ENCODE measurements at regions not wholly inside any gene's neighbourhood (a gene's known extent, or its start where the extent isn't known, plus 50 kb on each side); places are given as distances from the start of the nearest gene placed in this dataset.

- Histone ChIP-seq H3K27ac (ENCODE audit: low read depth in 1 of 2, low read length in 2 of 2) (no peak overlapping the region), H3K9ac (ENCODE audit: low read depth in 1 of 2, low read length in 2 of 2) (no peak overlapping the region), H3K36me3 (ENCODE audit: control insufficient read depth in 4 of 4, insufficient read depth in 3 of 4, low read depth in 1 of 4, low read length in 3 of 4) (no peaks in the 10 kb centered on the region), H3K4me3 (ENCODE audit: low read depth in 1 of 3, low read length in 3 of 3) (no peak overlapping the region), H3K9me3 (ENCODE audit: control insufficient read depth in 4 of 4, low read length in 3 of 4) (no peaks in the 10 kb centered on the region), H3K27me3 (ENCODE audit: control insufficient read depth in 4 of 4, insufficient read depth in 4 of 4, low read length in 3 of 4) (no peaks in the 10 kb centered on the region), H3K4me1 (ENCODE audit: control insufficient read depth in 4 of 4, insufficient read depth in 4 of 4, low read length in 3 of 4) (no peaks in the 10 kb centered on the region)
- DNase-seq (ENCODE audit: low spot score), result no peak
- TF ChIP-seq TAF1 (conservative IDR thresholded peaks at IDR 0.05), result no peak
- TF ChIP-seq FOXA1 (IDR thresholded peaks at IDR 0.05), result no peak
- TF ChIP-seq SP1 (IDR thresholded peaks at IDR 0.05), result no peak
- no peak for TF ChIP-seq JUND (IDR thresholded peaks at IDR 0.05)
- TF ChIP-seq GABPA (IDR thresholded peaks at IDR 0.05 in 1 of 2, conservative IDR thresholded peaks at IDR 0.05 in 1 of 2), result no peak
- TF ChIP-seq RXRA (IDR thresholded peaks at IDR 0.05), result no peak
- TF ChIP-seq NR2F2 (IDR thresholded peaks at IDR 0.05), result no peak
- no peak for TF ChIP-seq ZBTB33 (IDR thresholded peaks at IDR 0.05)
- no peak for TF ChIP-seq CTCF (IDR thresholded peaks at IDR 0.05; ENCODE audit: low read depth, low read length, missing input control)
These were observed 73.2 kb upstream of the GOT2 start for GRCh38 chr16:58807276-58807675.

- WGBS, result 66% methylated on average over 1 of the region's 1 CpG
- H3K36me3 ChIP-seq (ENCODE audit: control insufficient read depth in 4 of 4, insufficient read depth in 3 of 4, low read depth in 1 of 4, low read length in 3 of 4), result no peaks in the 10 kb centered on the region
- H3K27ac ChIP-seq (ENCODE audit: low read depth in 1 of 2, low read length in 2 of 2), result no peak overlapping the region
- no peaks in the 10 kb centered on the region for H3K4me1 ChIP-seq (ENCODE audit: control insufficient read depth in 4 of 4, insufficient read depth in 4 of 4, low read length in 3 of 4)
- no peak for TF ChIP-seq TAF1 (conservative IDR thresholded peaks at IDR 0.05)
- no peak for TF ChIP-seq EGR1 (IDR thresholded peaks at IDR 0.05; ENCODE audit: low read depth in 2 of 2)
- no peak for TF ChIP-seq RAD21 (IDR thresholded peaks at IDR 0.05)
- TF ChIP-seq GABPA (IDR thresholded peaks at IDR 0.05 in 1 of 2, conservative IDR thresholded peaks at IDR 0.05 in 1 of 2), result no peak
- no peak for TF ChIP-seq CTCF (IDR thresholded peaks at IDR 0.05; ENCODE audit: low read depth, low read length, missing input control)
- TF ChIP-seq YY1 (IDR thresholded peaks at IDR 0.05), result no peak
- TF ChIP-seq ZBTB33 (IDR thresholded peaks at IDR 0.05), result no peak
- TF ChIP-seq FOXA1 (IDR thresholded peaks at IDR 0.05), result no peak
- TF ChIP-seq SP1 (IDR thresholded peaks at IDR 0.05), result no peak
- TF ChIP-seq FOXA2 (IDR thresholded peaks at IDR 0.05), result no peak
- no peak for TF ChIP-seq HNF4G (IDR thresholded peaks at IDR 0.05)
- TF ChIP-seq HNF4A (conservative IDR thresholded peaks at IDR 0.05), result no peak
- no peak for DNase-seq (ENCODE audit: low spot score)
- H3K9ac ChIP-seq (ENCODE audit: low read depth in 1 of 2, low read length in 2 of 2), result no peak overlapping the region
- no peak overlapping the region for H3K4me3 ChIP-seq (ENCODE audit: low read depth in 1 of 3, low read length in 3 of 3)
- H3K9me3 ChIP-seq (ENCODE audit: control insufficient read depth in 4 of 4, low read length in 3 of 4), result peaks cover 0 to 2% (median 0%) of the 10 kb centered on the region in 4 donors
- H3K27me3 ChIP-seq (ENCODE audit: control insufficient read depth in 4 of 4, insufficient read depth in 4 of 4, low read length in 3 of 4), result no peaks in the 10 kb centered on the region
These were observed 67.7 kb upstream of the GOT2 start for GRCh38 chr16:58801838-58802237.

Data from liver (tissue), 8 donors.